Activated T-cell treated with anti-CD3 and anti-CD28 coated beads, Interleukin-2, amount 50 U/mL, for 24 hours (primary cell): ENCODE measurements at regions not wholly inside any gene's neighbourhood (a gene's known extent, or its start where the extent isn't known, plus 50 kb on each side); places are given as distances from the start of the nearest gene placed in this dataset.

Experiments used
- DNase-seq: peaks from one replicate; pipeline ENCODE4 v3.0.0-alpha.2; 2020
- H3K27ac Mint-ChIP-seq: 2 replicates; pipeline ENCODE4 v1.8.0; 2020; ENCODE audit warnings: mild to moderate bottlenecking, mixed read lengths
- H3K27me3 Mint-ChIP-seq: 2 replicates; pipeline ENCODE4 v1.8.0; 2020; ENCODE audit warnings: mixed read lengths
- H3K36me3 Mint-ChIP-seq: 2 replicates; pipeline ENCODE4 v1.8.0; 2020; ENCODE audit warnings: low read depth, mixed read lengths
- H3K4me1 Mint-ChIP-seq: 2 replicates; pipeline ENCODE4 v1.8.0; 2020; ENCODE audit warnings: low read depth, mixed read lengths
- H3K4me3 Mint-ChIP-seq: 2 replicates; pipeline ENCODE4 v1.8.0; 2020; ENCODE audit warnings: mild to moderate bottlenecking, moderate library complexity, mixed read lengths
- H3K9me3 Mint-ChIP-seq: 2 replicates; pipeline ENCODE4 v1.8.0; 2020; ENCODE audit warnings: mixed read lengths

DNA sequence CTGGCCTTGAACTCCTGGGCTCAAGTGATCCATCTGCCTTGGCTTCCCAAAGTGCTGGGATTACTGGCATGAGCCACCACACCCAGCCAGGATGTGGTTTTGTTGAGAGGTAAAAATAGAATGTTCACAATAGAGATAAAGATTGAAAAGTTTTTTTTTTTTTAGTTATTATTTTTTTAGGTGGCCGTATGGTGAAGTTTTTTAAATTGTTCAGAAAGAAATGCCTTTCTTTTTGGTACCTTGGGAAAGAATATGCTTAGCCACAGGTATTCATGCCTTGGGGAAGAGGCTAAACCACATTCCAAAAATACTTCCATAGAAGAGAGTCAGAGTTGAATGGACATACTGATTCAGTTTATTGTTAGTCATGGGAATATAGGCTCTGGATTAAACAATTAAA lies 143.4 kb downstream of the C11orf91 start:
- no peak for DNase-seq
- Mint-ChIP-seq H3K4me1 (no peaks in the 10 kb centered on the region), H3K36me3 (no peaks in the 10 kb centered on the region), H3K4me3 (no peak overlapping the region), H3K27me3 (peaks cover 11% of the 10 kb centered on the region), H3K27ac (no peak overlapping the region), H3K9me3 (no peaks in the 10 kb centered on the region)

DNA sequence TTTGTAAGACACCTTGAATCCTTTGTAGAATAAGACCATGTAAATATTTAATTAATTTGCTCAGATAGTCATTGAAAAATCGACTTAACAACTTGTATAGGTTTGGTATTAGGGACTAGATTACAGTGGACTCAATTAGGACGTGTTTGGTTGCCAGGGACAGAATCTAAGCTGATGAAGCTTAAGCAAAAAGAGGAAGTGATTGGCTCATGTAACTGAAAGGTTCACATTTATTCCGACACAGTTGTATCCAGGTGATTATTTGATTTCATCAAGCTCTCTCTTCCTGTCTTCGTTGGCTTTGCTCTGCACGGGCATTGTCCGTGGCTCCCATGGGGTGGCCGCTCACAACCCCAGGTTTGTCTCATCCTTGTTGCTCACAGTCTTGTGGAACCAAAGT lies 146.4 kb downstream of the C11orf91 start:
- H3K27me3 Mint-ChIP-seq: peaks cover 32% of the 10 kb centered on the region
- H3K9me3 Mint-ChIP-seq: no peaks in the 10 kb centered on the region
- no peaks in the 10 kb centered on the region for H3K4me1 Mint-ChIP-seq
- H3K36me3 Mint-ChIP-seq: no peaks in the 10 kb centered on the region
- DNase-seq: no peak
- no peak overlapping the region for H3K27ac Mint-ChIP-seq
- no peak overlapping the region for H3K4me3 Mint-ChIP-seq

DNA sequence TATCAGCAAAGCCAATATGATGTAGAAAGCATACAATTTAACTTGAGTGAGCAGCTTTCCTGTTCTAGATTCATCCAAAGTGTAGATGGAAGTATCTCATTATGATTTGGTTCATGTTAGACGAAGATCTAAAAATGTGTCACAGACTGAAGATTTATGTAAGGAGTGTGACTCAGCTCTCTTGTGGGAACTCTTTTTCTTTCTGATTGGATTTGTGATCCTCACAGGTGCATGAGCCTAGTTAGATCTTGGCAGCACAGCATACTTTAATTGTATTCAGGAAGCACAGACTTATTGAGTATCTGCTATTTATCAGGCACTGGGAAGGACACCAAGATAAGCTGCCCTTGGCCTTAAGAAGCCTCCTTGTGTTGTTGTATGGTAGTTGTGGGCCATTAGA lies 147.1 kb downstream of the C11orf91 start:
- Mint-ChIP-seq H3K27me3 (peaks cover 32% of the 10 kb centered on the region), H3K9me3 (no peaks in the 10 kb centered on the region), H3K36me3 (no peaks in the 10 kb centered on the region), H3K4me1 (no peaks in the 10 kb centered on the region), H3K27ac (no peak overlapping the region), H3K4me3 (no peak overlapping the region)
- no peak for DNase-seq

DNA sequence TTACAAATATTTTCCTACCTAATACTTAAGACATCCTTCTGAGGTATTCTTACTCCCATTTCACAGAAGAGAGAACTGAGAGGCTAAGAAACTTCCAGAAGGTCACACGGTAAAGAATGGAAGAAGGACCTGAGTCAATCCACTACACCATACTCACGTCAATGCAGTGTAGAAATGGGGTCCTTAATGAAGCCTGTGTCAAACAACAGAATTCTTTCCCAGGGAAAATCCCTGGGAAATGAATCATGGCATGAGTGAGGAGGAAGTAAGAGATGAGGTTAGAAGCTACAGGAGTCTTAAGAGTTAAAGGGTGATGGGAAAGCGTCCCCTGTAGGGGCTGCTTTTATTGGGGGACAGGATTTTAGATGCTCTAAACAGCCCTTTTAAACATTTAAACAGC lies 147.9 kb downstream of the C11orf91 start:
- Mint-ChIP-seq H3K36me3 (no peaks in the 10 kb centered on the region), H3K27me3 (peaks cover 31% of the 10 kb centered on the region), H3K4me3 (no peak overlapping the region), H3K27ac (no peak overlapping the region), H3K4me1 (no peaks in the 10 kb centered on the region), H3K9me3 (no peaks in the 10 kb centered on the region)
- no peak for DNase-seq

DNA sequence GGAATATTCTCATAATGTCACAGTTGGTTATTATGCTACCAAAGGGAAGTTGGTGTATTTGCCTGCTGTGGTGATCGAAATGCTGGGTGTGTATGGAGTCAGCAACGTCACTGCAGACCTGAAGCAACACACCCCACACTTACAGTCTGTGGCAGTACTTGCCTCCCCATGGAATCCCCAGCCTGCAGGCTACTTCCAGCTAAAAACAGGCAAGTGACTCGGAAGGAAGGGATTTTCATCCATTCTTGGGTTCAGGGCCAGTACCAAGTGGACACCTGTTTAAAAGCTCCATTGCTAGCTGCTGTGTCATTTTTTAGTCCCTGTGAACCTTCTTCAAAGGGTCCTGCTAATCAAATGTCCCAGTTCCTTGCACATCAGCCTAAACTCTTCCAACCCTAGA lies 149.6 kb downstream of the C11orf91 start:
- H3K27ac Mint-ChIP-seq: no peak overlapping the region
- H3K9me3 Mint-ChIP-seq: no peaks in the 10 kb centered on the region
- no peak overlapping the region for H3K4me3 Mint-ChIP-seq
- no peak for DNase-seq
- no peaks in the 10 kb centered on the region for H3K4me1 Mint-ChIP-seq
- H3K27me3 Mint-ChIP-seq: peaks cover 39% of the 10 kb centered on the region
- no peaks in the 10 kb centered on the region for H3K36me3 Mint-ChIP-seq

DNA sequence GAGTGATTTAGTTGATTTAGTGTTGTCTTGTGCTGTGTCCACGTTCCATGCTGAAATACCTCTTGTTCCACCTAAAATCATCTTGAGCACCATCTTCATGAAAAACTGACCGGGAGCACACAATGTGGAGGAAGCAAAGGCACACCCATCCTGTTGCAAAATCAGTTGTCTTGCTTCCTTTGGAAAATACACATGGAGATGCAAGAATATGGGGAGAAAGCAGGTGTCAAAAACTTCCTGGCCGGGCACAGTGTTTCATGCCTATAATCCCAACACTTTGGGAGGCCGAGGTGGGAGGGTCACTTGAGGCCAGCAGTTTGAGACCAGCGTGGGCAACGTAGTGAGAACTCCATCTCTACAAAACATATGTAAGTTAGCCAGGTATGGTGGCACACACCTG lies 151.1 kb downstream of the C11orf91 start:
- H3K4me1 Mint-ChIP-seq: no peaks in the 10 kb centered on the region
- H3K9me3 Mint-ChIP-seq: no peaks in the 10 kb centered on the region
- H3K4me3 Mint-ChIP-seq: no peak overlapping the region
- peaks cover 49% of the 10 kb centered on the region for H3K27me3 Mint-ChIP-seq
- DNase-seq: no peak
- no peaks in the 10 kb centered on the region for H3K36me3 Mint-ChIP-seq
- no peak overlapping the region for H3K27ac Mint-ChIP-seq

DNA sequence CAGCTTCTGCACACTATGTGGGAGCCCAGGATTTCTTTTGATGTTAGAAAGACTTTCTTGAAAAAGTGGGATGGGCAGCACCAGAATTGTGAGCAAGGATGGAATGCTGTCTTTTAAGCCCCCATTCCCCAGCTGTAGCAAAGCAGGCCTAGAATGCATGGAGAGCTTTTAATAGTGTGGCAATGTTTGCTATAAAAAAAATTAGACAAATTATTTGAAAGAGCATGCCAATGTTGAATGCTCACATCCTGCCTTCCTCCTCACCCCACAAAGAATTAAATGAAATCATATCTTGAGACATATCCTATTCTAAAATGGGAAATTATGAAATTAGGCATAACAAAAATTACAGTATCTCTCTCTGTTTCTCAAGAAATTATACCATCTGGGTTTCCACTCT lies 154.7 kb downstream of the C11orf91 start:
- DNase-seq: no peak
- H3K4me1 Mint-ChIP-seq: no peaks in the 10 kb centered on the region
- H3K36me3 Mint-ChIP-seq: no peaks in the 10 kb centered on the region
- H3K4me3 Mint-ChIP-seq: no peak overlapping the region
- H3K9me3 Mint-ChIP-seq: no peaks in the 10 kb centered on the region
- H3K27ac Mint-ChIP-seq: no peak overlapping the region
- H3K27me3 Mint-ChIP-seq: peaks cover 62% of the 10 kb centered on the region

DNA sequence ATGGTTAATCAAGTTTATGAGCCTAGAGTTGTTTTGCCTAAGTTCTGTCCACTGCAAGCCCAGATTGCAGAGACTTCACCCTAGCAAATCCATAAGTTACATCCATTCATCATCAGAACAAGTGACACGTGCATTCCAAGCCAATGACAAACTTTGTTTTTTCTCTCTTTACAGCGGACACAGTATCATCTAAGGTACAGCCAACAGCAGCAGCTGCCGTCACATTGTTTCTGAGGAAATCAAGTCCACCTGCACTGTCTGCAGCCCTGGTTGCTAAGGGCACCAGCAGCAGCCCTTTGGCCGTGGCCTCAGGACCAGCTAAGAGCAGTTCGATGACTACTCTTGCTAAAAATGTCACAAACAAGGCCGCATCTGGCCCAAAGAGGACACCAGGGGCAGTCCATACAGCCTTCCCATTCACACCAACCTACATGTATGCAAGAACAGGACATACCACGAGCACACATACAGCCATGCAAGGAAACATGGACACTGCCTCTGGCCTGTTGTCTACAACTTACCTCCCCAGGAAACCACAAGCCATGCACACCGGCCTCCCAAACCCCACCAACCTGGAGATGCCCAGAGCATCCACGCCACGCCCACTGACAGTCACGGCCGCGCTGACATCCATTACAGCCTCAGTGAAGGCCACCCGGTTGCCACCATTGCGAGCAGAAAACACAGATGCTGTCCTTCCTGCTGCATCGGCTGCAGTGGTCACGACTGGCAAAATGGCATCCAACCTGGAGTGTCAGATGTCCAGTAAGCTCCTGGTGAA lies 155.8 kb downstream of the C11orf91 start:
- no peak overlapping the region for H3K4me3 Mint-ChIP-seq
- H3K9me3 Mint-ChIP-seq: no peaks in the 10 kb centered on the region
- no peak for DNase-seq
- no peaks in the 10 kb centered on the region for H3K36me3 Mint-ChIP-seq
- no peak overlapping the region for H3K27ac Mint-ChIP-seq
- H3K4me1 Mint-ChIP-seq: no peaks in the 10 kb centered on the region
- peaks cover 61% of the 10 kb centered on the region for H3K27me3 Mint-ChIP-seq

DNA sequence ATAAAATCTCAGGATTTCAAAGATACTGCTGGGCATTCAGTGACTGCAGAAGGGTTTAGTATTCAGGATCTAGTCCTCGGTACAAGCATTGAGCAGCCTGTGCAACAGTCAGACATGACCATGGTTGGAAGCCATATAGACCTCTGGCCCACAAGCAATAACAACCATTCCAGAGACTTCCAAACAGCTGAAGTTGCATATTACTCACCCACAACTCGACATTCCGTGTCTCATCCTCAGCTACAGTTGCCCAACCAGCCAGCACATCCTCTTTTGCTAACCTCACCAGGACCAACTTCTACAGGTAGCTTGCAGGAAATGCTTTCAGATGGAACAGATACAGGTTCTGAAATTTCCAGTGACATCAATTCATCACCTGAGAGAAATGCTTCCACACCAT lies 156.8 kb downstream of the C11orf91 start:
- H3K9me3 Mint-ChIP-seq: no peaks in the 10 kb centered on the region
- peaks cover 63% of the 10 kb centered on the region for H3K27me3 Mint-ChIP-seq
- DNase-seq: no peak
- H3K27ac Mint-ChIP-seq: no peak overlapping the region
- H3K4me1 Mint-ChIP-seq: no peaks in the 10 kb centered on the region
- no peak overlapping the region for H3K4me3 Mint-ChIP-seq
- no peaks in the 10 kb centered on the region for H3K36me3 Mint-ChIP-seq

DNA sequence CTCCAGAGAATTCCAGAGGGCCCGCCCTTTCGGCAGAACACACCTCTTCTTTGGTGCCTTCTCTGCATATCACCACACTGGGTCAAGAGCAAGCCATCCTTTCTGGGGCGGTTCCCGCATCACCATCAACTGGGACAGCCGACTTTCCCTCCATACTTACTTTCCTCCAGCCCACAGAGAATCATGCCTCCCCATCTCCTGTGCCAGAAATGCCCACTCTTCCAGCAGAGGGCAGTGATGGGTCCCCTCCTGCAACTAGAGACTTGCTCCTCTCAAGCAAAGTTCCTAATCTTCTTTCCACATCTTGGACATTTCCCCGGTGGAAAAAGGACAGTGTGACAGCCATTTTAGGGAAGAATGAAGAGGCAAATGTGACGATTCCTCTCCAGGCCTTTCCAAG lies 157.7 kb downstream of the C11orf91 start:
- H3K9me3 Mint-ChIP-seq: no peaks in the 10 kb centered on the region
- H3K4me1 Mint-ChIP-seq: no peaks in the 10 kb centered on the region
- DNase-seq: peak; percentile 50
- H3K36me3 Mint-ChIP-seq: no peaks in the 10 kb centered on the region
- H3K4me3 Mint-ChIP-seq: no peak overlapping the region
- H3K27me3 Mint-ChIP-seq: peaks cover 66% of the 10 kb centered on the region
- no peak overlapping the region for H3K27ac Mint-ChIP-seq

DNA sequence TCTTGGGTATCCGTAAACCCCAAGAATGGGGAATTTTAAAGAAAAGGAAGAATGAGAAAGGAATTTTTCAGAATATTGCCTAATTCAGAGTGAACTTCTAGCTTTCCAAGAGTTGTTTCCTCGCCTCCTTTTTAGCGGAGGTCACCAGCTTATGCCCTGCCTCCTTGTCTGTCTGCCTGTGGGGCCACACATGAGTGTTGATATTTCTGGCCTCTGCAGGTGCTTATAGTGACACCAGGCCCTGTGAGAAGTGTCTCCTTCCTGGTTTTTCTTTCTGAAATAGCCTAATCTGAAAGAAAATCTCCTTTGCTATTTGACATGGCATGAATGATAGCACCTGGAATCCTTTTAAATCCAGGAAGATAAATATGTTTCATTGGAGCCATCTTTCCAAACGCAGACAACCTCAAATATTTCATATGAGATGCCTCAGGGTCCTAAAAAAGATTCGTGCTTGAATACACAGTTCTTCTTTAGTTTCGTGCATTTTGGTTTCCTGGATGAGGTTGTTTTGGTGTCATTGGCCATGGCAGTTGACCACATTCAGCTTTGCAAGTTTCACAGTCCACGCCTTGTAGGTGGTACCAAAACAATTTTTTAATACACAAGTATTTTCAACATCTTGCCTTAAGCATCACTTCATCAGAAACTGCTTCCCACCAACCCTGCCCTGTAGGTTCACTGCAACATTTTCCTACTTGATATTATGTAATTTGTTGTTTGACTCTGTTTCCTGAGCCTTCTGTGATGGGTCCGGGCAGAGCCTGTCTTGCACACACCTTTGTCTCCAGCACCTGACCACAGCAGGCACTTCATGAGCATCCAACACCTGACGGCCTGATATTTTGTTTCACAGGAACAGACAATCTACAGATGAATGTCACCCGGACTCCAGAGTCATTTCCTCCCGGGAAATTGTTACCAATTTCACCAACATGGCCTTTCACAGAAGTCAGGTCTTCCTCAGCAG lies 159.4 kb downstream of the C11orf91 start:
- no peaks in the 10 kb centered on the region for H3K4me1 Mint-ChIP-seq
- no peaks in the 10 kb centered on the region for H3K9me3 Mint-ChIP-seq
- H3K27ac Mint-ChIP-seq: no peak overlapping the region
- H3K36me3 Mint-ChIP-seq: no peaks in the 10 kb centered on the region
- no peak overlapping the region for H3K4me3 Mint-ChIP-seq
- no peak for DNase-seq
- H3K27me3 Mint-ChIP-seq: peaks cover 70% of the 10 kb centered on the region

DNA sequence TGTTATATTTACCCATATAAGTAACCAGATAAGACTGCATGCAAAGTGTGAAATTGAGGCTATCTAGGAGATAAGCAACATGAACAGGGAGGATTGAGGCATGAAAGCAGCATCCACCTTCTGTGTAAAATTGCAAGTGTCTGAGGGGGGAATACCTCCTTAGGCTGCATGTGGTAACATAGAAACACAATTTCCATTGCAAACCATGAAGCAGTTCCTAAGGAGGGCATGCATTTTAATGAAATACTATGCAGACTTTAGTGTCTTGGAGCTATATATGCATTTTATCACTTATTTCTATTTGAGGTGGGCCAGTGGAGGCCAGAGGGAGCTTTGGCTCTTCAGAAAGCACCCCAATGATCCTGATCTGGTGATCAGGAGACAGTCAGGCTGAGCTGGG lies 160.2 kb downstream of the C11orf91 start:
- Mint-ChIP-seq H3K27me3 (peaks cover 73% of the 10 kb centered on the region), H3K27ac (no peak overlapping the region), H3K36me3 (no peaks in the 10 kb centered on the region), H3K9me3 (no peaks in the 10 kb centered on the region), H3K4me1 (no peaks in the 10 kb centered on the region), H3K4me3 (no peak overlapping the region)
- DNase-seq: no peak

DNA sequence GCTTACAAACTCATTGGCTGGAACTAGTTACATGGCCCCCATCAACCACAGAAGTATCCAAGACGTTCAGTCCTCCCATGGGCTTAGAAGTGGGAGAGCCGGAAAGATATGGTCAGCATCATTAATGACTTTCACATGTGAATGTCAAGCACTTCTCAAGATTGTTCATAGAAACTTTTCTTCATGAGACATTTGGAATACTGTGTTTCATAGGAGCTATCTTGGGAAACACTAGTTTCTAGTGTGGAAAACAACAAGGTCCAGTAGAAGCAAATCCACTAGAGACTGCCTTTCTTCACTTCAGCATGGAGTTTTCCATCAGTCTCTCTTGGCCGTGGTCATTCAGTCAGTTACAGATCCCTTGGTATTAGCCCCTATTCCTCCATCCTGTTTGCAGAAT lies 160.9 kb downstream of the C11orf91 start:
- no peak for DNase-seq
- no peaks in the 10 kb centered on the region for H3K4me1 Mint-ChIP-seq

DNA sequence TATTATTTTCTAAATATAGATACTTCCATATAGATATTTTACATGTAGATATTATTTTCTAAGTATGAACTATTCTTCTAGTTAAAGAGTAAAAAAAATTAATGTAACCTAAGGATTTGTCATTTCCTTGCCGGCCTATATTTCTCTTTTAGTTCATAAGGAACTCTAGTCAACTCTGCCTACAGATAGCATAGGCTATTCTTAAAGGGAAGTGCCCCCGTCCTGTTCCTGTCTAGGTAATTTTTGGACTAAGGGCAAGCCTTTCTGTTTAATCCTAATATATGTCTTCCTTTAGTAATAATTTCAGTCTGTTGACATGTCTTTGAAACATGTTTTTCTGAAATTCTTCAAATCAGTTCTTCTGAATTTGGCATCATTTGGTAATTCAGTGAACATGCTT lies 161.9 kb downstream of the C11orf91 start:
- Mint-ChIP-seq H3K27ac (no peak overlapping the region), H3K4me3 (no peak overlapping the region)

More for the DNA sequence above, 160.9 kb downstream of the C11orf91 start:
- no peaks in the 10 kb centered on the region for H3K9me3 Mint-ChIP-seq
- H3K27me3 Mint-ChIP-seq: peaks cover 69% of the 10 kb centered on the region
- H3K36me3 Mint-ChIP-seq: no peaks in the 10 kb centered on the region
- no peak overlapping the region for H3K27ac Mint-ChIP-seq
- no peak overlapping the region for H3K4me3 Mint-ChIP-seq

DNA sequence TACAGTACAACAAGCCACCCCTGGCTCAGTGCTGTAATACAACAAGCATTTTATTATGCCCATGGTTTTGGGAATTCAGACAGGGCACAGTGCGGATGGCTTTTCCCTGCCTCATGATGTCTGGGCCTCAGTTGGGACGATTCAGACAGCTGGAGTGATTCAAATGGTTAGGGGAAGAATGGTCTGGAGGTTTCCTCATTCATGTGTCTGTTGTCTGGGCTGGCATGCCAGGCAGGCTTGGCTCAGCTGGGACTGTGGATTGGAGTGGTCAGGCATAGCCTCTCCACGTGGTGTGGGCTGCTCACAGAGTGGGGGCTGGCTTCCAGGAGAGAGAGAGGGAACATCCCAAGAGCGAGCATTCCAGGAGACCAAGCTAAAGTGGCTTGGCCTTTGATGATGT lies 164.4 kb downstream of the C11orf91 start:
- no peak for DNase-seq

More for the DNA sequence above, 161.9 kb downstream of the C11orf91 start:
- no peaks in the 10 kb centered on the region for H3K36me3 Mint-ChIP-seq
- peaks cover 61% of the 10 kb centered on the region for H3K27me3 Mint-ChIP-seq
- no peaks in the 10 kb centered on the region for H3K4me1 Mint-ChIP-seq
- no peaks in the 10 kb centered on the region for H3K9me3 Mint-ChIP-seq
- DNase-seq: no peak

More for the DNA sequence above, 164.4 kb downstream of the C11orf91 start:
- H3K27me3 Mint-ChIP-seq: peaks cover 42% of the 10 kb centered on the region
- no peak overlapping the region for H3K4me3 Mint-ChIP-seq
- H3K9me3 Mint-ChIP-seq: no peaks in the 10 kb centered on the region
- no peaks in the 10 kb centered on the region for H3K4me1 Mint-ChIP-seq
- H3K36me3 Mint-ChIP-seq: no peaks in the 10 kb centered on the region
- H3K27ac Mint-ChIP-seq: no peak overlapping the region
